ENCODE measurements at regions not wholly inside any gene's neighbourhood (a gene's known extent, or its start where the extent isn't known, plus 50 kb on each side); places are given as distances from the start of the nearest gene placed in this dataset.

DNA sequence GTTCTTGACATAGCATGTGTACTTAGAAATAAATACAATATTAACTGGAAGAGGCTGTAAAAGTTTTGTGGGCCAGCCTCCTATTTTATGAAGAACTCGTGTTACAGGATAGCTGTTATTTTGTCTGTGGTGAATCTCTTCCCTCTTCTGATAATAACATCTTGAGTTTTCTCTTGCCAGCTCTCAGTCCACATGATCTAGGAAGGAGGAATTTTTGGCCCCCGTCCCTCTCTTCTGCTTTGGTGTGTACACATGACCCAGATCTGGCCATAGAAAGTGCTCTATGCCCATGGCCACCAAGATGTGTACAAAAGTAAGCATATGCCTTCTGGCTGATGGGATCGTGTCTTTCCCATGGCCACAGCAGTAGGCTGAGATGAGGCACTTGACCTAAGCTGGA, 108.0 kb upstream of the LEF1 start:
- no peak for DNase-seq (ENCODE audit: low read depth, low spot score)

DNA sequence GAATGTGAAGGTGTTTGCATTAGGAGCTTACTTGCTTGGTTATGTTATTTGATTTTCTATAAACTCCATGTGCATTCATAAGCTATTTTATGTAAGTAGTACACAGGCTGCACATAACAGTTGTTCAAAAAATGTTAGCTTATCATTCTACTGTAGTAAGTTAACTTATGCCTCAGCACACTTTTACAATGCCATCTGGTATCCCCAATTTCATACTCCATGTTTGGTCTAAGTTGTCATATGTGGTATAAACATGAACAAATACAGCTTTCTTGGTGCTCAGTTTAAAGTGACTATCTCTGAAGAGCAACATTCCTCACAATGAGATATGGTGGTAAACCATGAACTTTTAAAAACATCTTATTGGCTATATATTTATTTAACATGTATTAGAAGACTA, 104.3 kb upstream of the LEF1 start:
- no peak for DNase-seq (ENCODE audit: low read depth, low spot score)

DNA sequence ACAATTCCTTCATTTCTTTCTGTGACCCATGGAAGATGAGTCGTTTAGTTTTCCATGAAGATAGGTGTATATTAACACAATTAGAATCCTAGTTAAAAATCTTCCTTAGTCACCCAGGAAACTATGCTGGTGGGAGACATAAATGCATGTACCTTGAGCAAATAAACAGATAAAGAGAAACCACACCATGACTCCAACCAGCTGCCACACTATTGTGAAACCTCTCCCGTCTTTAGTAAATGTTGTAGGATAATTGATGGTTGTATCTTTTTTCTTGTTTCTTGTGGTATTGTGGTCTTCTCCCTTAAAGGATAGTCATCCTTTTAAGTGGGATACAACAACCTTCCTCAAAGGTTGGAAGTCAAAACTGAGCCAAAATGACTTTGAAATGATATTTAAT, 103.8 kb upstream of the LEF1 start:
- no peak for DNase-seq (ENCODE audit: low read depth, low spot score)

DNA sequence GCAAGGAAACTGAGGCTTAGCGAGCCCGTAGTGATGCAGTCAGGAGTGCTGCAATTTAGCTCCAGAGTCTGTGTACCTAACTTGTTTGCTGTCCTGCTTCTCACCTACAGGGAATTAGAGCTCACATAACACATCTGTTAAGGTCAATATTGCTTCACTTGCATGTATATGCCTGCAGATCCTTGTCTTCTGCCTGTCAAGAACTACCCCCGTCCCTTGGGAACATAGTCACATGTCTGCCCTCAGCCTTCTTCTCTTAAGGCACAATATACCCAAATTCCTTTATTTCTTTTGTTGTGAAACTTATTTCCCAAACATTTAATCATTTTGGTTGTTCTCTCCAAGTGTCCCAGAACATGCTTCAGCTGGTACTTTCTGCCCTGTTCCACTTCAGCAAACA, 103.3 kb upstream of the LEF1 start:
- DNase-seq (ENCODE audit: low read depth, low spot score): no peak

DNA sequence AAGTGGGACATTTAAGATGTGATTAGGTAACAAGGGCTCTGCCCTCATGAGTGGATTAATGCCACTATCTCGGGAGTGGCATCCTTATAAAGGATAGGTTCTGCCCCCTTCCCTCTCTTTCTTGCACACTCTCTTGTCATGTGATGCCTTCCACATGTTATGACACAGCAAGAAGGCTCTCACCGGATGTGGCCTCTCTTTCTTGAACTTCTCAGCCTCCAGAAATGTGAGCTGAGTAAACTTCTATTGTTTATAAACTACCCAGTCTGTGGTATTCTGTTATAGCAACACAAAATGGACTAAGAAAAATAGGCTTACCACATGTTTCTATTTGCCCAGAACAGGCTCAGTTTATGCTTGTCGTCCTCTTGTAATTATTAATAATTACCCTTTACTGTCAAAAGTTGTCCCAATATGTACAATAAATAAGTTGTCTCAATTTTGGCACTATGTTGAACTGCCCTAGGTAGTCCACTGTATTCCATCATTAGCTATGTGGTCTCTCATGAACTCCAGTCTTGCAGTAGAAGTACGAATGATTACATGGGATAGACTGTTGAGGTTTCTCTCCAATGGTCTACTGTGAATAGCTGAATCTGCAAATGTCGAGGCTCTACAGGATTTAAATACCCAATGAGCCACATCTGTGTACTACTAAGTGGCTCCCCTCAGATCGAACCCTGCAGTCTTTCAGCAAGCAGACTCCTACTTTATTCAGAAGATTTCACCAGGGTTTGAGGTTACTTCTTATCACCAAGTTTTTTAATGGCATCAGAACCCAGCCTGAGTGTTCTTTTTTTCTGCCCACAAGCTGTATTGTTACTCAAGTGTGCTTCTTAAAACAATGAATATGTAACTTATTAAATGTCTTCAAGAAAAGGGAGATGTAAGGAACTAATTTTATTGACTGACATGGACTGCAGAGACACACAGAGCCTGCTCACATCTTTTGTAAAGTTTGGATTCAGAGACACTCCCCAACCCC, 102.0 kb upstream of the LEF1 start:
- no peak for DNase-seq (ENCODE audit: low read depth, low spot score)

DNA sequence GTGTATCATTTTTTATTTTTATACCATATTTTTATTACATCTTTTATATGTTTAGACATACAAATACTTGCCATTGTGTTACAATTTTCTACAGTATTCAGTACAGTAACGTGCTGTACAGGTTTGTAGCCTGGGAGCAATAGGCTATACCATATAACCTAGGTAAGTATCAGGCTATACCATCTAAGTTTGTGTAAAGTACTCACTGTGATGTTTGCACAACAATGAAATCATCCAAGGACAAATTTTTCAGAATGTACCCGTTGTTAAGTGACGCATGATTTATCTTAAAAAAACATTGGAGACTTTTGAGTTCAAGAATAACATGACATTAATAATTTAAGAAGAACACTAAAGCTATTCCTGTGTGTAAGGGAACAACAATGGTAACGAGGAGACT, 96.0 kb upstream of the LEF1 start:
- no peak for DNase-seq (ENCODE audit: low read depth, low spot score)

DNA sequence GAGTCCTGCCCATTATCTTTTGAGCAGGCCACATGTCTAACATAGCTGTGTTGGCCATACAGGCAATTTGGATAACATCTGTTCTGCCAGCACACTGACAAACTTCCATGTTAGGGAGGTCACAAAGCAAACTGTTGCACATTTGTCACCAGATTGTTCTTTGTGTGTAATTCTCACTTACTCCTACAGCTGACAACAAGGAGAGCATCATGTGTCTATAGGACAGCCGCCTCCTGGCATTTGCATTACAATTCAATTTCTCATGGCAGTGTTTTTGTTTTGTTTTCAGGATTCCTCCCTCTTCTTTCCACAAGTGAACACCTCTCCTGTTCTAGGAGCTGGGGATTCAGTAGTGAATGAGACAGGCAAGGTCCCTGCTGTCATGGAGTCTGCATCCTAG, 94.3 kb upstream of the LEF1 start:
- peak; percentile 5 for DNase-seq (ENCODE audit: low read depth, low spot score)

DNA sequence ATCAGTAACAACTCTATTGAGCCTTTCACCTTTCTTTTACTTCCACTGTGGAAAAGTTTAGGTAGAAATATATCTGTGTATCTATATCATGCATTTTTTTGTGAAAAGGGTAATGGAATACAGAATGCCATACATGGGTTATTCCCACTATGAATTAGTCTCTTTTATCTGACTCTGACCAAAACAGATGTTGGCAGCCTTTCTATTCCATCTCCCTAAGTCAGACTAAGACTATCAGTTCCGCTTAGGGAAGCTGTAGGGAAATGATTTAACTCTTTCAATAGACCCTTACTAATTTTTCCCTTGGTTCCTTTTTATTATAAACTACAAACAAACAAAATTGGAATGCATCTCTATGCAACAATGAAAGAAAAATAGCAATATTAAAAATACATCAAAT, 92.3 kb upstream of the LEF1 start:
- no peak for DNase-seq (ENCODE audit: low read depth, low spot score)

DNA sequence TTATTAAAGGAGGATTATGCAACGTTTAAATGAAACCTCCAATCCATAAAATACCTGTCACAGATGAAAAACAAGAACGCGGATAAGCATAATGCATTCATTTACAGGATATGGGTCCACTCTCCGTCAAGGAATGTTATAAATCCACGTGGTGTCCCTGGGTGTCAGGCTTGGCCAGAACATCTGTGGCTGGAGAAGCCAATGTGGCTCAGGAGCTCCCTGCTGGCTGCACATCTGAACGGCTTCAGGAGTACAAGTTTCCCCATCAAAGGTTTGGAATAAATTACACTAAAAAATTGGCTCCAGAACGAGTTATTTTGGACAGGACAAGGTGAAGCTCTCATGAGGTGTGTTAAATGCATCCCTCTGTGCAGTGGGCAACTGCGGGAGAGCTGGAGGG, 87.8 kb upstream of the LEF1 start:
- DNase-seq (ENCODE audit: low read depth, low spot score): no peak

DNA sequence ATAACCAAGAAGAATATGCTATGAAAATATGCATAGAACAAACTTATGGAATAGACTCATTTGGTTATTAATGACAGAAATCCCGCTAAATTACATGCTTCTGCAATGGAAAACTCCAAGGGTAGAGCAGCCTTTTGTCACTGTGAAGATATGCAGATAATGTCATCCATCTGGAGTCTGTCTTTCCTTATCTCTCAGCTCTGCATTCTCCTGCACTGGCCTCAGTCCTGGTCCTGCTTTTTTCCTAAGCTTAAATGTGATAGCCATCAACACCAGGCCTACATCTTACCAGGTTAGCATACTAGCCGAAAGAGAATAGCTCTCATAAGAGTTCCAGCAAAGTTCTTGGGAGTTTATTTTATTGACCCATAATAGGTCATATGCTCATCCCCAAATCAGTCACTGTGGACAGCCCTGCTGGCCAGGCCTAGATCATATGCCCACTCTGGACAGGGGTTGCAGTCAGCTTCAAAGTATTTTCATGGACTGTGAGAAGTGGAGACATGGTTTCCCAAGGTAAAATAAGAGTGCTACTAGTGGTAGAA, 86.5 kb upstream of the LEF1 start:
- peak; percentile 64 for DNase-seq (ENCODE audit: low read depth, low spot score)

DNA sequence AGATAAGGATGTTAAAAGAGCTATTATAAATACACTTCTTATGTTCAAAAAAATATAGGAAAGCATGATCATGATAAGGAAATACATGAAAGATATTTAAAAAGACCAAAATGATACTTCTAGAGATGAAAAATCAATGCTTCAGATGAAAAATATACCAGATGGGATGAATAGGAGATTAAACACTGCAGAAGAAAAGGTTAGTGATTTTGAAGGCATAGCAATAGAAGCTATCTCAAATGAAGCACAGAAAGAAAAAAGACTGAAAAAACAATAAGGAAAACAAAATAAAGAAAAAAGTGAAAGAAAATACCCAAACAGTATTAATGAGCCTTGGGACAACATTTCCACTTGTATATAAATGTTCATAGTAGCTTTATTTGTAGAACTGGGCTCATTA, 80.7 kb upstream of the LEF1 start:
- no peak for DNase-seq (ENCODE audit: low read depth, low spot score)

DNA sequence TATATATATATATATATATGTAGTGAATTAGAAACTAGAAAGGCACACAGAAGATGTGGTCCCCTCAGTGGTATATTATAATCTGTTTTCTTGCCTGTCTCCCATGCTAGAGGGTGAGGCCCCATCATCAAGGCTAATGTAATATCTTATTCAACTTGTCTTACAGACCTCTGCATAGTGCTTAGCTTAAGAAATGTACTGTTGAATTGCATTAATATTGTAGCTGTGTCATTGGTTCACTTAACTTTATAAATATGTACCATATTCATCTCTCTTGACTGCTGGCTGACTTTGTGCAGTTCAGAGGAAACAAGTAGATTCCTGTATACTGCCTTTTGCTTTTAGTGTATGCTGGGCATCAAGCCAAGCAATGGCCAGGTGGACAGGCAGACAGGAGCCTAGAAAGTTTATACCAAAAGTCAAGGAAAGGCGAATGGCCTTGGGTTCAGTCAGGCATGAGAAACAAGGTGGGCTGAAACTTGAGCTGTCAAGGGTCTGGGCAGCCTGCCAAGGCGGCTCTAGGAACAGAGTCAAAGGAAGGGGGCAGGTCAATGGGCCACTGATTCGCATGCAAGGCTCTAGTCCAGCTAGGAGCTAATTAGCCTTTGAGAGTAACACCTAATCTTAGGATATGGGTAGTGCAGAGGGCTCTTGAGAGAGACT, 78.8 kb upstream of the LEF1 start:
- DNase-seq (ENCODE audit: low read depth, low spot score): peak; percentile 29

DNA sequence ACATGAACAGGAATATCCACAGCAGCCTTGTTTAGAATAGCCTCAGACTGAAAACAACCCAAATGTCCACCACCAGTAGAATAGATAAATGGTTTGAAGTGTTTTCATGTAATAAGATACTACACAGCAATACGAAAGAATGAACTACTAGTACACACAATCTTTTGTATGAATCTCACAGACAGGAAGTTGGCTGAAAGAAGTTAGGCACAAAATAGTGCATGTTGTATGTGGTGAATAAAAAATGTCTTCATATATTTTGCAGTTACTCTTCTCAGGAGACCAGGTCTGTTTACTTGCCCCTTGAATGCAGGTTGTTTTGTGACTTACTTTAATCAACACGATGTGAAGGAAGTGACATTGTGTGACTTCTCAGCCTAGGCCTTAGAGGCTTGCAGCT, 75.9 kb upstream of the LEF1 start:
- DNase-seq (ENCODE audit: low read depth, low spot score): no peak

DNA sequence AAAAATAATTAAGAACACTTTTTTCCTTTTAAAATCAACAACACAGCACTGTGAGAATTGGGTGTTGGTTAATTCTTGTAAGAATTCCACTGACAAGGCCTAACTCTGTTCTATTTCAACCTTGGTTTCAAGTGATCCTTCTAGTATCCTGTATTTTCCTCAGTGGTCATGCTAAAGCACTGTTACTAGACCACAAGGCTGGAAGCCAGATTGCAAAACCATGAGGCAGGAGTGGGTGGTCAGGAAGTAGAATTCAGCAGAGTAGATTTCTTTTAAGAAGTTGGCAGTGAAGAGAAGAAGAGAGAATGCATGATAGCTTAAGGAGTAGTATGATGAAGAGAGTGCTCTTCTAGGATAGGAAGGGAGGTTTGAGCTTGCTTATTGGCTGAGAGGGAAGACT, 71.6 kb upstream of the LEF1 start:
- no peak for DNase-seq (ENCODE audit: low read depth, low spot score)

DNA sequence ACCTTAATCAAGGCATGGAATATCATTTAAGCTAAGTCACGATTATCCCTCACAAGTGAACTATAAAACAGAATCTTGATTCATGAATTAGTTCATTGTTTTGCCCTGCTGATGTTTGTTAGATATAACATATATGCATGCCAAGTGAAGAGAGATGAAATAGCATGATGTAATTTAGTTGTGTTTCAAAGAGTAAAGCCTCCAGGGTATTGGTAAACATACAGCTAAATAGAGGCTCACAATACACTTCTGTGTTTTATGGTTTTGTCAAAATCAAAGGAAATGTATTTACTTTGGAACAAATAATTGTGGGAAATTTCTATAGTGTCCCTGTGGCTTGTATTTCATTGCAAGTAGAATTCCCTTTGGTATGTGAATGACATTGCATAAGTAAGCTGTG, 69.0 kb upstream of the LEF1 start:
- no peak for DNase-seq (ENCODE audit: low read depth, low spot score)

DNA sequence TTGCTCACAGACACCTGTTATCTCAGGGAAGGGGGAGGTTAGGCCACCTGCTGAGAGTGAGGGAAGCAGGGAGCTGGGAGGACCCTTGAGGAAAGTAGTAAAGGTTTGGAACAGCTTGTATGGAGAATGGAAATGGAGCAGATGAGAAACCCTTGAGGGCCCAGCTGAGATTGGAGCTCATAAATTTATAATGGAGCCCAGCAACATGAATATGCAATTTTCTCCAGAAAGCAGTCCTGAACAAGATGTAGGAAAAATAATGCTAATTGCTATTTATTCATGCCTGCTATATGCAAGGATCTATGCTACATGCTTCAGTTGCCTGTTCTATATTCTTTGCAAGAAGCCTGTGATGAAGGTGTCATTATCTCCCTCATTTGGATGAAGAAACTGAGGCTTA, 67.5 kb upstream of the LEF1 start:
- no peak for DNase-seq (ENCODE audit: low read depth, low spot score)

DNA sequence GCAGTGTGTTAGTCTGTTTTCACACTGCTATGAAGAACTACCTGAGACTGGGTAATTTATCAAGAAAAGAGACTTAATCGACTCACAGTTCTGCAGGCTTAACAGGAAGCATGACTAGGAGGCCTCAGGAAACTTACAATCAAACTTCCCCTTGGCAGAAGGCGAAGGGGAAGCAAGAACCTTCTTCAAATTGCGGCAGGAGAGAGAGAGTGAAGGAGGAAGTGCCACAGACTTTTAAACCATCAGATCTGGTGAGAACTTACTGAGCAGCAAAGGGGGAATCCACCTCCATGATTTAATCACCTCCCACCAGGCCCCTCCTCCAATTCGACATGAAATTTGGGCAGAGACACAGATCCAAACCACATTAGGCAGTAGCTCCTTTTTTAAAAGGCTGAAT, 59.2 kb upstream of the LEF1 start:
- no peak for DNase-seq (ENCODE audit: low read depth, low spot score)

DNA sequence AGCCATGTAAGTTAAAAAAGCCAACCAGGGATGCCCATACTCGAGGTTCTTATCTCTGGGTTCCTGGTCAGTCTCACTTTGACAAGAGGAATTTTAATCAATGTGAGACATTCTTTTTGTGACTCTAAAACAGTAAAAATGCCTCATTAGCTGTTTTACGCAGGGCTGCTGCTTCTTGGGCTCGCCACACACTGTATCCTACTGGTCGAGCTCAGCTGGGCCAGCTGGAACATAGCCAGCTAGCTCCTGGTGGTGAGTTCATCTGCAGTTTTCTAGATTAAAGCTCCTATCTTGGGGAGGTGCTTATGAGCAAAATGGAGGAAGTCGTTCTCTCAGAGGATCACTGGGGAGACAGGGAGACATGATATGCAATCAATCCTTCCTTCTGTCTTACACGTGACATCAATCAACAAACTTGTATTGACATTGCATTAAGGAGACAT, 55.9 kb upstream of the LEF1 start:
- DNase-seq (ENCODE audit: low read depth, low spot score): peak; percentile 81

DNA sequence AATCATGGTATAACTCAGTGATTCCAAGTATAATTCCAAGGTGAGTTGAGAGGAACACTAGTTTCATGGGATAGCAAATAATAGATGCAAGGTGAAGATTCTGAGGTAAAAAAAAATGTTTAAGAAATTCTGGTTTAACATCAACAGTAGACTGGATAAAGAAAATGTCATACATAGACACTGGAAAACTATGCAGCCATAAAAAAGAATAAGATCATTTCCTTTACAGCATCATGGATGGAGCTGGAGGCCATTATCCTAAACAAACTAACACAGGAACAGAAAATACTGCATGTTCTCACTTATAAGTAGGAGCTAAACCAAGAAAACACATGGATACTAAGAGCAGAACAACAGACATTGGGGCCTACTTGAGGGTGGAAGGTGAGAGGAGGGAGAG, 54.6 kb upstream of the LEF1 start:
- DNase-seq (ENCODE audit: low read depth, low spot score): no peak

DNA sequence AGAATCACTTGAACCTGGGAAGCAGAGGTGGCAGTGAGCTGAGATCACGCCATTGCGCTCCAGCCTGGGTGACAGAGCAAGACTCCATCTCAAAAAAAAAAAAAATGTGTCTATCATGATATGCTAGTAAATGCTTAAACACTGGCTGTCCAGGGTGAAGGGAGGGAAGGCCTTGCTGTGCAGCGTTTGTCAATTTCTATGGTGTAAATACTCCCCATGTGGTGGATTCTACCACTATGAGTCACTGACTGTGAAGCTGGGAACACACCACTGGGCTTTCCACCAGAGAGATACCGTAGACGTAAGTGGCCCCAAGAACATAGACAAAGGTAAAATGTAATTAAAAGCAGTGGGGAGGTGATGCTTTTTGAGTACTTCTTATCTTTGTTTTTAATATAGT, 51.3 kb upstream of the LEF1 start:
- DNase-seq (ENCODE audit: low read depth, low spot score): no peak

Measured in ELF-1 (cell line).